ENCODE measurements at regions not wholly inside any gene's neighbourhood (a gene's known extent, or its start where the extent isn't known, plus 50 kb on each side); places are given as distances from the start of the nearest gene placed in this dataset.

- DNase-seq, result no peak
Observed at GRCh38 chr17:68812876-68813584, 142.2 kb downstream of the ABCA8 start.

GRCh38 chr17:68809148-68809547 is 146.0 kb downstream of the ABCA8 start:
- no peak for DNase-seq

GRCh38 chr17:68807998-68808772 is 147.0 kb downstream of the ABCA8 start:
- DNase-seq, result no peak

GRCh38 chr17:68805609-68806008 is 149.6 kb downstream of the ABCA8 start:
- DNase-seq, result no peak

- DNase-seq, result no peak
Observed at GRCh38 chr17:68804777-68805520, 150.2 kb downstream of the ABCA8 start.

GRCh38 chr17:68803164-68803929 is 151.8 kb downstream of the ABCA8 start:
- DNase-seq, result no peak

- no peak for DNase-seq
Observed at GRCh38 chr17:68801335-68802247, 153.6 kb downstream of the ABCA8 start.

GRCh38 chr17:68800751-68801150 is 154.4 kb downstream of the ABCA8 start:
- DNase-seq, result no peak

- no peak for DNase-seq
Observed at GRCh38 chr17:68794636-68795434, 160.4 kb downstream of the ABCA8 start.

GRCh38 chr17:68792873-68793272 is 162.3 kb downstream of the ABCA8 start:
- DNase-seq, result no peak

GRCh38 chr17:68792042-68792685 is 163.0 kb downstream of the ABCA8 start:
- DNase-seq, result no peak

- DNase-seq, result no peak
Observed at GRCh38 chr17:68790931-68791330, 164.3 kb downstream of the ABCA8 start.

- no peak for DNase-seq
Observed at GRCh38 chr17:68790492-68790891, 164.7 kb downstream of the ABCA8 start.

- no peak for DNase-seq
Observed at GRCh38 chr17:68789203-68789962, 165.8 kb downstream of the ABCA8 start.

- DNase-seq, result no peak
Observed at GRCh38 chr17:68785565-68786486, 169.4 kb downstream of the ABCA8 start.

GRCh38 chr17:68784431-68784830 is 170.8 kb downstream of the ABCA8 start:
- DNase-seq, result no peak

- no peak for DNase-seq
Observed at GRCh38 chr17:68783861-68784260, 171.3 kb downstream of the ABCA8 start.

- DNase-seq, result no peak
Observed at GRCh38 chr17:68782789-68783188, 172.4 kb downstream of the ABCA8 start.
